ENCODE measurements at regions not wholly inside any gene's neighbourhood (a gene's known extent, or its start where the extent isn't known, plus 50 kb on each side); places are given as distances from the start of the nearest gene placed in this dataset.

DNA sequence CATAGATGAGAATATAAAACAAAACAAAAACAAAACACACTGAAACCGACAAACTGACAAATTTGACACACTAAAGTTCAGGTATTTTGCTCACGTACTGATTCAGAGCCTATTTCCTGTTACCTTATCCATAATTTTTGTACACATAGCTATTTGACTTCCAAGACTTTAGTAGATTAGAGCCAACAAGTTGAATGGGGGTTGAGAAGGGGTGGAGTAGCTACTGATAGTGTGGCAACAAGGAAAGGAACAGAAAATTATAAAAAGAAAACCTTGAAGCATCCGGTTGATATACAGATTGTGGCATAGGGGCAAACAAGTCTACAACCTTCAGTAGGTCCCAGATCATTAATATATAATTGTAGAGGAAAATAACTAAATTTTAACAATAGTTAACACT lies 92.3 kb upstream of the RASGEF1B start:
- TF ChIP-seq, protein P1, sequence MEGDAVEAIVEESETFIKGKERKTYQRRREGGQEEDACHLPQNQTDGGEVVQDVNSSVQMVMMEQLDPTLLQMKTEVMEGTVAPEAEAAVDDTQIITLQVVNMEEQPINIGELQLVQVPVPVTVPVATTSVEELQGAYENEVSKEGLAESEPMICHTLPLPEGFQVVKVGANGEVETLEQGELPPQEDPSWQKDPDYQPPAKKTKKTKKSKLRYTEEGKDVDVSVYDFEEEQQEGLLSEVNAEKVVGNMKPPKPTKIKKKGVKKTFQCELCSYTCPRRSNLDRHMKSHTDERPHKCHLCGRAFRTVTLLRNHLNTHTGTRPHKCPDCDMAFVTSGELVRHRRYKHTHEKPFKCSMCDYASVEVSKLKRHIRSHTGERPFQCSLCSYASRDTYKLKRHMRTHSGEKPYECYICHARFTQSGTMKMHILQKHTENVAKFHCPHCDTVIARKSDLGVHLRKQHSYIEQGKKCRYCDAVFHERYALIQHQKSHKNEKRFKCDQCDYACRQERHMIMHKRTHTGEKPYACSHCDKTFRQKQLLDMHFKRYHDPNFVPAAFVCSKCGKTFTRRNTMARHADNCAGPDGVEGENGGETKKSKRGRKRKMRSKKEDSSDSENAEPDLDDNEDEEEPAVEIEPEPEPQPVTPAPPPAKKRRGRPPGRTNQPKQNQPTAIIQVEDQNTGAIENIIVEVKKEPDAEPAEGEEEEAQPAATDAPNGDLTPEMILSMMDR (IDR thresholded peaks at IDR 0.05; ENCODE audit: low read depth, low read length, poor library complexity, severe bottlenecking), result no peak
- no peak for TF ChIP-seq EZH2phosphoT487 (IDR thresholded peaks at IDR 0.05; ENCODE audit: borderline replicate concordance, low read length)

Measured in DOHH2 (cell line).